GM23248 (cell line): ENCODE measurements at regions not wholly inside any gene's neighbourhood (a gene's known extent, or its start where the extent isn't known, plus 50 kb on each side); places are given as distances from the start of the nearest gene placed in this dataset.

Source experiments
- EZH2 ChIP-seq: fragments of 200-600 bp; sonication (generic); IDR thresholded peaks from 2 replicates; pipeline ENCODE4 v1.6.1; 2018; ENCODE audit warnings: antibody characterized with exemption, mild to moderate bottlenecking; ENCODE audit not compliant: insufficient read depth, poor library complexity, severe bottlenecking
- EZH2phosphoT487 ChIP-seq: fragments of 200-600 bp; sonication (generic); IDR thresholded peaks from 2 replicates; pipeline ENCODE4 v1.6.1; 2018; ENCODE audit warnings: antibody characterized with exemption, moderate library complexity, mild to moderate bottlenecking, low read depth; ENCODE audit not compliant: insufficient read depth

- TF ChIP-seq EZH2 (no peak), EZH2phosphoT487 (no peak)
Observed at GRCh38 chr14:59046746-59047145, 141.7 kb upstream of the DAAM1 start.
